HepG2 (cell line): ENCODE measurements at regions not wholly inside any gene's neighbourhood (a gene's known extent, or its start where the extent isn't known, plus 50 kb on each side); places are given as distances from the start of the nearest gene placed in this dataset.

Experiments used
- ATAC-seq: fragments of 200-7000 bp; cut with Tn5 transposase; 3 replicates; pipeline ENCODE4 v1.9.1; 2020; ENCODE audit warnings: mild to moderate bottlenecking, moderate library complexity
- BruUV-seq: library from RNA; stranded (reverse); fragments of 400-500 nt; replicated peaks from 2 replicates; lab custom pipeline; 2021; lab: Mats Ljungman, UMichigan
- CTCF ChIA-PET: fragments of 300-600 bp; formaldehyde crosslinking; extraction: SDS; loops from one replicate; lab custom pipeline; 2021; ENCODE audit warnings: low total read pairs, inconsistent platforms, low intra/inter-chr PET ratio; lab: Yijun Ruan, JAX
- POLR2A ChIA-PET: fragments of 350-600 bp; sonication (Branson Sonifier 250); formaldehyde crosslinking; loops from one replicate; lab custom pipeline; 2020; ENCODE audit warnings: antibody characterized with exemption, inconsistent platforms; lab: Yijun Ruan, JAX
- DNase-seq: peaks from one replicate; pipeline ENCODE4 v3.0.0-alpha.2; 2015; ENCODE audit warnings: low spot score
- FAIRE-seq: peaks from 3 replicates; lab custom pipeline; 2011; peaks lifted over from hg19 to GRCh38; lab: Jason Lieb, UNC
- H2AFZ ChIP-seq: one replicate; pipeline ENCODE4 v1.6.1; 2011; ENCODE audit warnings: low read length, inconsistent platforms
- H3K27ac ChIP-seq: fragments of 300-600 bp; 3 replicates; pipeline ENCODE4 v1.8.0; 2011; ENCODE audit warnings: mixed run types, mild to moderate bottlenecking, mixed read lengths, low read length, inconsistent platforms; ENCODE audit not compliant: insufficient read depth; ENCODE audit errors: extremely low read length
- H3K27me3 ChIP-seq, 2 experiments: fragments of 200-600 bp in 1 of 2; 2 replicates in 1 of 2; 3 replicates in 1 of 2; pipeline versions ENCODE4 v1.6.0 to v1.8.0; 2011; ENCODE audit warnings: low read length in 2 of 2, mild to moderate bottlenecking in 2 of 2, moderate library complexity in 2 of 2, inconsistent platforms in 1 of 2; ENCODE audit not compliant: insufficient read depth in 2 of 2, control insufficient read depth in 1 of 2
- H3K36me3 ChIP-seq, 2 experiments: fragments of 200-600 bp in 1 of 2; replicated peaks in 1 of 2; 2 replicates in 1 of 2; 3 replicates in 1 of 2; pipeline versions ENCODE4 v1.5.1 to v1.8.0; 2011; ENCODE audit warnings: low read length in 2 of 2, inconsistent platforms in 1 of 2; ENCODE audit not compliant: insufficient read depth in 2 of 2, control insufficient read depth in 1 of 2
- H3K4me1 ChIP-seq: 2 replicates; pipeline ENCODE4 v1.5.1; 2012; ENCODE audit warnings: low read length, inconsistent platforms; ENCODE audit not compliant: insufficient read depth
- H3K4me2 ChIP-seq: 2 replicates; pipeline ENCODE4 v1.6.0; 2011; ENCODE audit warnings: low read depth, low read length, inconsistent platforms
- H3K4me3 ChIP-seq, 3 experiments: fragments of 200-600 bp in 1 of 3; sonication (generic), shearing (Covaris generic) in 1 of 3; replicated peaks in 1 of 3; 2 replicates each; pipeline ENCODE4 v1.5.1; 2011 to 2016; ENCODE audit warnings: low read length in 3 of 3, inconsistent platforms in 2 of 3, low read depth in 2 of 3, mild to moderate bottlenecking in 2 of 3, control low read depth in 1 of 3, mixed read lengths in 1 of 3; ENCODE audit not compliant: insufficient read depth in 1 of 3
- H3K79me2 ChIP-seq: one replicate; pipeline ENCODE4 v1.6.1; 2011; ENCODE audit warnings: low read length, inconsistent platforms; ENCODE audit not compliant: insufficient read depth
- H3K9ac ChIP-seq: 2 replicates; pipeline ENCODE4 v1.6.0; 2011; ENCODE audit warnings: mild to moderate bottlenecking, low read depth, low read length, inconsistent platforms; ENCODE audit not compliant: insufficient read depth
- H3K9me3 ChIP-seq: 2 replicates; pipeline ENCODE4 v1.5.1; 2012; ENCODE audit warnings: mild to moderate bottlenecking, low read length
- H4K20me1 ChIP-seq: 2 replicates; pipeline ENCODE4 v1.6.0; 2011; ENCODE audit warnings: inconsistent platforms, mild to moderate bottlenecking, low read length, moderate library complexity; ENCODE audit not compliant: insufficient read depth
- AGO1 ChIP-seq: fragments of 200-400 bp; formaldehyde crosslinking; IDR thresholded peaks from 2 replicates; pipeline ENCODE4 v1.6.1; 2017; ENCODE audit warnings: mild to moderate bottlenecking, low read depth, low read length, moderate library complexity; ENCODE audit not compliant: poor library complexity, severe bottlenecking
- GABPB1 ChIP-seq: IDR thresholded peaks from 2 replicates; pipeline ENCODE4 v1.6.1; 2016; ENCODE audit warnings: mild to moderate bottlenecking, missing genetic modification reagents, moderate library complexity, missing compliant biosample characterization
- MAFF ChIP-seq: IDR thresholded peaks from 2 replicates; pipeline ENCODE4 v1.6.1; 2011; ENCODE audit warnings: low read depth, low read length, improper control_type of control experiment
- MAFK ChIP-seq, 2 experiments: IDR thresholded peaks in 1 of 2; conservative IDR thresholded peaks in 1 of 2; 2 replicates each; pipeline ENCODE4 v1.6.1; 2011; ENCODE audit warnings: improper control_type of control experiment in 2 of 2, low read length in 2 of 2
- MIXL1 ChIP-seq: IDR thresholded peaks from 2 replicates; pipeline ENCODE4 v1.6.1; 2016
- POLR2G ChIP-seq: fragments of 200-400 bp; formaldehyde crosslinking; IDR thresholded peaks from 2 replicates; pipeline ENCODE4 v1.6.1; 2018; ENCODE audit warnings: mild to moderate bottlenecking, low read depth, low read length, moderate library complexity
- SRSF1 ChIP-seq: fragments of 200-400 bp; formaldehyde crosslinking; optimal IDR thresholded peaks from 2 replicates; pipeline ENCODE3; 2017; ENCODE audit warnings: mild to moderate bottlenecking, low read depth, low read length, moderate library complexity
- SRSF4 ChIP-seq: fragments of 200-400 bp; formaldehyde crosslinking; IDR thresholded peaks from one replicate; pipeline ENCODE4 v1.6.1; 2018; ENCODE audit warnings: mild to moderate bottlenecking, low read depth, low read length, moderate library complexity; ENCODE audit not compliant: poor library complexity, severe bottlenecking
- U2AF2 ChIP-seq: fragments of 200-400 bp; formaldehyde crosslinking; IDR thresholded peaks from 2 replicates; pipeline ENCODE4 v1.6.1; 2017; ENCODE audit warnings: low read depth, mild to moderate bottlenecking, low read length
- ZNF761 ChIP-seq: sonication (generic); formaldehyde crosslinking; conservative IDR thresholded peaks from 2 replicates; pipeline ENCODE4 v1.4.0; 2020; ENCODE audit warnings: mild to moderate bottlenecking, missing genetic modification reagents
- WGBS: methylation state at CpG from one replicate; pipeline ENCODE4 v1.1.6; 2017; ENCODE audit warnings: low lambda C conversion rate; 5-methylcytosine and 5-hydroxymethylcytosine counted together
- in situ Hi-C: cut with HindIII; loops from 2 replicates; pipeline ENCODE4 v1.10.0; 2017; ENCODE audit warnings: low pct_unique_long_range_greater_than_20kb; ENCODE audit not compliant: extremely low pct_ligation_motif_present
- intact Hi-C: fragments of 100-400 bp; cut with micrococcal nuclease; formaldehyde crosslinking; loops from one replicate; pipeline ENCODE4 v1.10.0; 2022; ENCODE audit not compliant: unreplicated experiment
- TF ChIP-seq, protein P1 (sequence below): sonication (generic); formaldehyde crosslinking; conservative IDR thresholded peaks from 2 replicates; pipeline ENCODE4 v1.5.0; 2020; ENCODE audit warnings: missing genetic modification reagents
- TF ChIP-seq, protein P2 (sequence below): sonication (generic); formaldehyde crosslinking; IDR thresholded peaks from 2 replicates; pipeline ENCODE4 v1.5.1; 2020; ENCODE audit warnings: mild to moderate bottlenecking, missing genetic modification reagents, moderate library complexity

DNA sequence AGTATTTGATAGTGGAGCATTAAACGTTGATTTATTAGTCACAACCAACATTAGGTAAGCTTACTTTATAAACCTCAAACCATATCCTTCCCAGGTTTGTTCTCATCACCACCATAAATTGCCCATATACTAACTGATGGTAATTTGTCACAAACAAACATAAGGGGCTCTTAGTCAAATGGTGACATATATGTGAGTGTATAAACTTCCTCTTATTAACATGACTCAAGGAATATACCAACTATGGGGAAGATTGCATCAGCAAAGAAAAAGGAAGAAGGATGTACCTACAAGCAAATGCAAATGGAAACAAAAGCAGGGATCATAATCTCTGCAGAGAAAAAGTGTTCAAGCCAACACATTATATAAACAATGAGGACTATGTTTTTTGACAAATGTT, 418.2 kb upstream of the AKR1E2 start (continued):
- TF ChIP-seq GABPB1 (CRISPR knock-in tag) (no peak), U2AF2 (no peak), POLR2G (no peak), ZNF761 (CRISPR knock-in tag) (no peak), MIXL1 (CRISPR knock-in tag) (no peak), SRSF4 (no peak), SRSF1 (no peak)
- TF ChIP-seq, protein P1, sequence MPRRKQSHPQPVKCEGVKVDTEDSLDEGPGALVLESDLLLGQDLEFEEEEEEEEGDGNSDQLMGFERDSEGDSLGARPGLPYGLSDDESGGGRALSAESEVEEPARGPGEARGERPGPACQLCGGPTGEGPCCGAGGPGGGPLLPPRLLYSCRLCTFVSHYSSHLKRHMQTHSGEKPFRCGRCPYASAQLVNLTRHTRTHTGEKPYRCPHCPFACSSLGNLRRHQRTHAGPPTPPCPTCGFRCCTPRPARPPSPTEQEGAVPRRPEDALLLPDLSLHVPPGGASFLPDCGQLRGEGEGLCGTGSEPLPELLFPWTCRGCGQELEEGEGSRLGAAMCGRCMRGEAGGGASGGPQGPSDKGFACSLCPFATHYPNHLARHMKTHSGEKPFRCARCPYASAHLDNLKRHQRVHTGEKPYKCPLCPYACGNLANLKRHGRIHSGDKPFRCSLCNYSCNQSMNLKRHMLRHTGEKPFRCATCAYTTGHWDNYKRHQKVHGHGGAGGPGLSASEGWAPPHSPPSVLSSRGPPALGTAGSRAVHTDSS, result no peak
- TF ChIP-seq, protein P2, sequence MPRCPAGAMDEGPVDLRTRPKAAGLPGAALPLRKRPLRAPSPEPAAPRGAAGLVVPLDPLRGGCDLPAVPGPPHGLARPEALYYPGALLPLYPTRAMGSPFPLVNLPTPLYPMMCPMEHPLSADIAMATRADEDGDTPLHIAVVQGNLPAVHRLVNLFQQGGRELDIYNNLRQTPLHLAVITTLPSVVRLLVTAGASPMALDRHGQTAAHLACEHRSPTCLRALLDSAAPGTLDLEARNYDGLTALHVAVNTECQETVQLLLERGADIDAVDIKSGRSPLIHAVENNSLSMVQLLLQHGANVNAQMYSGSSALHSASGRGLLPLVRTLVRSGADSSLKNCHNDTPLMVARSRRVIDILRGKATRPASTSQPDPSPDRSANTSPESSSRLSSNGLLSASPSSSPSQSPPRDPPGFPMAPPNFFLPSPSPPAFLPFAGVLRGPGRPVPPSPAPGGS (CRISPR knock-in tag), result no peak
- TF ChIP-seq, all 625 proteins: peak for 0

DNA sequence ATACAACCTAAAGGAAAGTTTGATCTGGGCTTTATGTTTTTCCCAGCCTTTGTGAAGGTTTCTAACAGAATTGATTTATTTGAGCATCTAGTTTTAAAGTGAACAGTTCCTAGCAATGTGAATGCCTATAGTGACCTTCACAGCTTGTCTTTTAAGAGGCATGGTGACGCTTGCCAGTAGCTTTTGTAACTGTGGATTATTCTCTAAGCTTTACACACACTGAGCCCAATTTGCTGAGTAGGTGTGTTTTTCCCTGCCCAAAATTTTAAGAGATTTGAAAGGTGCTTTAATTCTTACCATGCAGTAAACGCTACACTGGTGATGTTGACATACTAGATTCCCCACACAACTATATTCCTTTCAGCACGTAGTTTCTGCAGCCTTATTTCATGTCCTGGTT, 420.2 kb upstream of the AKR1E2 start:
- no peak for DNase-seq
- FAIRE-seq, result no peak
- 0% methylated on average over 3 of the region's 3 CpGs for WGBS
- BruUV-seq, result no TSS peak
- in situ Hi-C loops (no loop called here), intact Hi-C loops (no loop called here)
- ATAC-seq, result no peak
- POLR2A ChIA-PET, result no interaction called here
- Histone ChIP-seq H3K9ac (no peak overlapping the region), H3K9me3 (no peaks in the 10 kb centered on the region), H2AFZ (no peak overlapping the region), H4K20me1 (no peaks in the 10 kb centered on the region), H3K4me1 (no peaks in the 10 kb centered on the region), H3K27me3 (no peaks in the 10 kb centered on the region), H3K4me3 (no peak overlapping the region), H3K36me3 (no peaks in the 10 kb centered on the region), H3K27ac (no peak overlapping the region), H3K79me2 (no peaks in the 10 kb centered on the region), H3K4me2 (no peak overlapping the region)
- no peak for TF ChIP-seq AGO1
- TF ChIP-seq MAFF, result peak; percentile 51; the same call in 1 of the 2 replicates
- peak; percentile 28 to 58; a peak in 3 of 4 replicates for TF ChIP-seq MAFK (conservative IDR thresholded peaks at IDR 0.05 in 1 of 2, IDR thresholded peaks at IDR 0.05 in 1 of 2; ENCODE audit: low read length in 2 of 2)
- CTCF ChIA-PET, result no interaction called here
